GM21367 (cell line): ENCODE measurements at regions not wholly inside any gene's neighbourhood (a gene's known extent, or its start where the extent isn't known, plus 50 kb on each side); places are given as distances from the start of the nearest gene placed in this dataset.

Experiments
- ATAC-seq: cut with Tn5 transposase; IDR thresholded peaks from one replicate; pipeline ENCODE4 v1.9.1; 2021; ENCODE audit not compliant: unreplicated experiment

DNA sequence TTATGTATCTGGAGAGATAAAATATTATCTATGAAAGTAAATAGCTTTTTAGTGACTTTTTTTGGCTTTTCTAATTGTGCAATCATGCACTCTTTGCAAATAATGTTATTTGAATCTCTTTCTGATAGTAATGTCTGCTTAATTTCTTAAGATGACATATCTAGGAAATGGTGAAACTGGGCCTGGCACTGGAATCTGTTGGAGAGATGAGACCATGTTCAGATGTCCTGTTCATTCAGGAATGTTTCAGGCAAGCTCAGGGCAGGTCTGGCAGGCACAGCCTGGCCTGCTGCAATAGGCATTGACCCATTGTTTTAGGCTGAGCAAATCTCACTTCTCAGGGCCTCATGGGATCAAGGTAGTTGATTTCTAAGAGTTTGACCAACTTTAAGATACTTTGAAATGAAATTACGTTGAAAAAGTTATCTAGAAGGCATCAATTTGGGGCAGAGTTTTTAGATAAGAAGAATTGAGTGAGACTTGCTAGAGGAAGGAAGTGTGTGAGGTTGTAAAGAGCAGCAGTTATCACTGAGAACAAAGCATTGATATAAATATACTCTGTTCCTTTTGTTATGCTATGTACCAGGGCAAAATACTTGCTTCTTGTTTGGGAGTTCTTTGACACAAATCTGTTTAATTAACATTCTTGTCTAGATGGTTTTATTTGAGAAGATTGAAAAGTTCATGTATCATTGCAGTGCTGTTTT is 133.0 kb upstream of the LEF1 start:
- no peak for ATAC-seq

DNA sequence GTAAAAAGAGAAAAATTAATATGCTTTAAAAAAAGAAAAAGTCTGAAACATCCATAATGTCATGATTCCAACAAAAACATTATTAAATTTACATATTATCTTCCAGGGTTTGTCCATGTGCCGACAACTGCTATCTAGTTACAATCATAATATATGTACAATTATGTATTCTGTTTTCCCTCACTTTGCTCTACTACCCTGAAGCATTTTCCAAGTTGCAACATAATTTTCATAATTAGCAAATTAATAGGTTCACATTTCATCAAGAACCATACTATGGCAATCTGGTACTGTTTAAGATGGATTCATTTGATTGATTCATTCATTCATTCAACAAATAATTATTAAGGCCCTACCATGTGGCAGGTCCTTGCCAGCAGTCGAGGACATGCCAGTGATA is 128.9 kb upstream of the LEF1 start:
- ATAC-seq, result no peak

DNA sequence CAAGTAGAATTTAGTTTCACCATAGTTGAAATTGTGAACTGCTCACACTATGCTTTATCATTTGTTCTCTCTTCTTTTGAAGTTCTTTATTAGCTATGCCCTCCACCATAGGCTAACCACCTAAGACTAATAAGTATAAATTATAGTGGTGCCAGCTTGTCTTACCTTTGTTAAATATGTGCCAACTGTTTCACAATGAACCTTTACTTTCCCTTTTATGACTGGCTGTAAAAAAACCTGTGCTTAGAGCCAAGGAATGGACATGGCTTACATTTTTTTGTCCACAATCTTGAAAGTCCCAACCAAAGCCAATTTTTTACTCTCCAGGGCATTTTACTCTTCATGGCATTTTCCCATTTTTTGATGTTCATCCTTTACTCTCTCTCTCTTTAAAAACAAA is 123.5 kb upstream of the LEF1 start:
- ATAC-seq, result no peak

DNA sequence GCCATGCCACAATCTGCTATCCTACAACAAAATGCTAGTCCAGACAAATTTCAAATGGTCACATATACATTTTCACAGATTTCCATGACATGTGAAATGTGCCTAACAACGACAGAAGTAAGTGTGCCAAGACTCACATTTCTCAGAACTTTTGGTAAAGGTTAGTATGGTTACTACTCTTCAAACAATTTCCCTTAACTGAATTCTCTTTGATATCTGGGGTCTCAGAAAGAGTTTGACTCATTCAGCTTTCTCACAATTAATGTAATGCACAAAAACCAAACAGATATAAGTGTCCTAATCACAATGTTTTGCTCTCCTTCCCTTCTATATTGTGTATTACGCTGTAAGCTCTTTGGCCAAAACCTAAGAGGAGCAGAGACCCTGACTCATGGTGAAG is 122.4 kb upstream of the LEF1 start:
- no peak for ATAC-seq

DNA sequence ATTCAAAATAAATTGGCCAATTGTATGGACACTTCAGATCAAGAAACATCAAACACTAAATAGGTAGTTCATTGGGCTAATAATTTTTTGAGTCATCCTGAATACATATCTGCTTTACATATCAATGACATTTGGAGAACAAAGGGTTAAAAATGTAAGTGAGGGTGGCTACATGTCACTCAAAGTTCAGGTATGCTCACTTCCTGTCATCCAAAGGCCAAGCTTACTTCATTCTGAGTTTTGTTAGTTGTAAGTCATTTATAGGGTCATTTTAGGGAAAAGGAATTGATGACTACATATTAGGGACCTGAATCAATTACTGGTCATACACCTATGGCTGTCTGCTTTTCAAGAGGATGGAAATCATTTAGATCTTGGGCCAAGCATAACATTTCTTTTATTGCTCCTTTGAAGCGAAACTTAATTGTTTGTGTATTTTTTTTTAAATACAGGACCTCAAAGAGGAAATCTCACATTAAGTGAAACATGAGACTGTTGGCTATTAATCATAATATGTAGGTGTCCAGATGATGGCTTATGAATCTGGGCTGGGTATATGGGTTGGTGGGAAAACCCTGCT is 119.2 kb upstream of the LEF1 start:
- no peak for ATAC-seq

DNA sequence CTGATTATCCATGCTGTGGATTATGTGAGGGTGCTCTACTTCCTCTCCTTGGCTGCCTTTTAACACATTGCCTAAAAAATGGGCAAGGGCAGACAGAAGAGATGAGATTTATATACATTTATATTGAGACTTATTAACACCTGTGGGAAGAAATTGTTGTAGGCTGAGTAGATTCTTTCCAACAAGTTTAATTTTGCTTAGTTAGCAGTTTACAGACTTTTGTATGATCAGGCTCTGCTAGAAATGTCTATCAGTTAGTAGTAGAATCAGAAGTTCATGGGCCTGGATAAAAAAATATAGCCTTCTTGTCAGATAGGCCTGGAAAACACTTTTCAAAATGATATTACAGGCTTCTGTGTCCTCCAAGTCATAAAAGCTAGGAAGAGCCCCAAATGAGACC is 111.3 kb upstream of the LEF1 start:
- ATAC-seq, result no peak

DNA sequence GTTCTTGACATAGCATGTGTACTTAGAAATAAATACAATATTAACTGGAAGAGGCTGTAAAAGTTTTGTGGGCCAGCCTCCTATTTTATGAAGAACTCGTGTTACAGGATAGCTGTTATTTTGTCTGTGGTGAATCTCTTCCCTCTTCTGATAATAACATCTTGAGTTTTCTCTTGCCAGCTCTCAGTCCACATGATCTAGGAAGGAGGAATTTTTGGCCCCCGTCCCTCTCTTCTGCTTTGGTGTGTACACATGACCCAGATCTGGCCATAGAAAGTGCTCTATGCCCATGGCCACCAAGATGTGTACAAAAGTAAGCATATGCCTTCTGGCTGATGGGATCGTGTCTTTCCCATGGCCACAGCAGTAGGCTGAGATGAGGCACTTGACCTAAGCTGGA is 108.0 kb upstream of the LEF1 start:
- ATAC-seq, result no peak

DNA sequence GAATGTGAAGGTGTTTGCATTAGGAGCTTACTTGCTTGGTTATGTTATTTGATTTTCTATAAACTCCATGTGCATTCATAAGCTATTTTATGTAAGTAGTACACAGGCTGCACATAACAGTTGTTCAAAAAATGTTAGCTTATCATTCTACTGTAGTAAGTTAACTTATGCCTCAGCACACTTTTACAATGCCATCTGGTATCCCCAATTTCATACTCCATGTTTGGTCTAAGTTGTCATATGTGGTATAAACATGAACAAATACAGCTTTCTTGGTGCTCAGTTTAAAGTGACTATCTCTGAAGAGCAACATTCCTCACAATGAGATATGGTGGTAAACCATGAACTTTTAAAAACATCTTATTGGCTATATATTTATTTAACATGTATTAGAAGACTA is 104.3 kb upstream of the LEF1 start:
- ATAC-seq, result no peak

DNA sequence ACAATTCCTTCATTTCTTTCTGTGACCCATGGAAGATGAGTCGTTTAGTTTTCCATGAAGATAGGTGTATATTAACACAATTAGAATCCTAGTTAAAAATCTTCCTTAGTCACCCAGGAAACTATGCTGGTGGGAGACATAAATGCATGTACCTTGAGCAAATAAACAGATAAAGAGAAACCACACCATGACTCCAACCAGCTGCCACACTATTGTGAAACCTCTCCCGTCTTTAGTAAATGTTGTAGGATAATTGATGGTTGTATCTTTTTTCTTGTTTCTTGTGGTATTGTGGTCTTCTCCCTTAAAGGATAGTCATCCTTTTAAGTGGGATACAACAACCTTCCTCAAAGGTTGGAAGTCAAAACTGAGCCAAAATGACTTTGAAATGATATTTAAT is 103.8 kb upstream of the LEF1 start:
- no peak for ATAC-seq

DNA sequence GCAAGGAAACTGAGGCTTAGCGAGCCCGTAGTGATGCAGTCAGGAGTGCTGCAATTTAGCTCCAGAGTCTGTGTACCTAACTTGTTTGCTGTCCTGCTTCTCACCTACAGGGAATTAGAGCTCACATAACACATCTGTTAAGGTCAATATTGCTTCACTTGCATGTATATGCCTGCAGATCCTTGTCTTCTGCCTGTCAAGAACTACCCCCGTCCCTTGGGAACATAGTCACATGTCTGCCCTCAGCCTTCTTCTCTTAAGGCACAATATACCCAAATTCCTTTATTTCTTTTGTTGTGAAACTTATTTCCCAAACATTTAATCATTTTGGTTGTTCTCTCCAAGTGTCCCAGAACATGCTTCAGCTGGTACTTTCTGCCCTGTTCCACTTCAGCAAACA is 103.3 kb upstream of the LEF1 start:
- ATAC-seq, result no peak

DNA sequence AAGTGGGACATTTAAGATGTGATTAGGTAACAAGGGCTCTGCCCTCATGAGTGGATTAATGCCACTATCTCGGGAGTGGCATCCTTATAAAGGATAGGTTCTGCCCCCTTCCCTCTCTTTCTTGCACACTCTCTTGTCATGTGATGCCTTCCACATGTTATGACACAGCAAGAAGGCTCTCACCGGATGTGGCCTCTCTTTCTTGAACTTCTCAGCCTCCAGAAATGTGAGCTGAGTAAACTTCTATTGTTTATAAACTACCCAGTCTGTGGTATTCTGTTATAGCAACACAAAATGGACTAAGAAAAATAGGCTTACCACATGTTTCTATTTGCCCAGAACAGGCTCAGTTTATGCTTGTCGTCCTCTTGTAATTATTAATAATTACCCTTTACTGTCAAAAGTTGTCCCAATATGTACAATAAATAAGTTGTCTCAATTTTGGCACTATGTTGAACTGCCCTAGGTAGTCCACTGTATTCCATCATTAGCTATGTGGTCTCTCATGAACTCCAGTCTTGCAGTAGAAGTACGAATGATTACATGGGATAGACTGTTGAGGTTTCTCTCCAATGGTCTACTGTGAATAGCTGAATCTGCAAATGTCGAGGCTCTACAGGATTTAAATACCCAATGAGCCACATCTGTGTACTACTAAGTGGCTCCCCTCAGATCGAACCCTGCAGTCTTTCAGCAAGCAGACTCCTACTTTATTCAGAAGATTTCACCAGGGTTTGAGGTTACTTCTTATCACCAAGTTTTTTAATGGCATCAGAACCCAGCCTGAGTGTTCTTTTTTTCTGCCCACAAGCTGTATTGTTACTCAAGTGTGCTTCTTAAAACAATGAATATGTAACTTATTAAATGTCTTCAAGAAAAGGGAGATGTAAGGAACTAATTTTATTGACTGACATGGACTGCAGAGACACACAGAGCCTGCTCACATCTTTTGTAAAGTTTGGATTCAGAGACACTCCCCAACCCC is 102.0 kb upstream of the LEF1 start:
- ATAC-seq, result no peak

DNA sequence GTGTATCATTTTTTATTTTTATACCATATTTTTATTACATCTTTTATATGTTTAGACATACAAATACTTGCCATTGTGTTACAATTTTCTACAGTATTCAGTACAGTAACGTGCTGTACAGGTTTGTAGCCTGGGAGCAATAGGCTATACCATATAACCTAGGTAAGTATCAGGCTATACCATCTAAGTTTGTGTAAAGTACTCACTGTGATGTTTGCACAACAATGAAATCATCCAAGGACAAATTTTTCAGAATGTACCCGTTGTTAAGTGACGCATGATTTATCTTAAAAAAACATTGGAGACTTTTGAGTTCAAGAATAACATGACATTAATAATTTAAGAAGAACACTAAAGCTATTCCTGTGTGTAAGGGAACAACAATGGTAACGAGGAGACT is 96.0 kb upstream of the LEF1 start:
- ATAC-seq, result no peak

DNA sequence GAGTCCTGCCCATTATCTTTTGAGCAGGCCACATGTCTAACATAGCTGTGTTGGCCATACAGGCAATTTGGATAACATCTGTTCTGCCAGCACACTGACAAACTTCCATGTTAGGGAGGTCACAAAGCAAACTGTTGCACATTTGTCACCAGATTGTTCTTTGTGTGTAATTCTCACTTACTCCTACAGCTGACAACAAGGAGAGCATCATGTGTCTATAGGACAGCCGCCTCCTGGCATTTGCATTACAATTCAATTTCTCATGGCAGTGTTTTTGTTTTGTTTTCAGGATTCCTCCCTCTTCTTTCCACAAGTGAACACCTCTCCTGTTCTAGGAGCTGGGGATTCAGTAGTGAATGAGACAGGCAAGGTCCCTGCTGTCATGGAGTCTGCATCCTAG is 94.3 kb upstream of the LEF1 start:
- no peak for ATAC-seq

DNA sequence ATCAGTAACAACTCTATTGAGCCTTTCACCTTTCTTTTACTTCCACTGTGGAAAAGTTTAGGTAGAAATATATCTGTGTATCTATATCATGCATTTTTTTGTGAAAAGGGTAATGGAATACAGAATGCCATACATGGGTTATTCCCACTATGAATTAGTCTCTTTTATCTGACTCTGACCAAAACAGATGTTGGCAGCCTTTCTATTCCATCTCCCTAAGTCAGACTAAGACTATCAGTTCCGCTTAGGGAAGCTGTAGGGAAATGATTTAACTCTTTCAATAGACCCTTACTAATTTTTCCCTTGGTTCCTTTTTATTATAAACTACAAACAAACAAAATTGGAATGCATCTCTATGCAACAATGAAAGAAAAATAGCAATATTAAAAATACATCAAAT is 92.3 kb upstream of the LEF1 start:
- ATAC-seq, result no peak

DNA sequence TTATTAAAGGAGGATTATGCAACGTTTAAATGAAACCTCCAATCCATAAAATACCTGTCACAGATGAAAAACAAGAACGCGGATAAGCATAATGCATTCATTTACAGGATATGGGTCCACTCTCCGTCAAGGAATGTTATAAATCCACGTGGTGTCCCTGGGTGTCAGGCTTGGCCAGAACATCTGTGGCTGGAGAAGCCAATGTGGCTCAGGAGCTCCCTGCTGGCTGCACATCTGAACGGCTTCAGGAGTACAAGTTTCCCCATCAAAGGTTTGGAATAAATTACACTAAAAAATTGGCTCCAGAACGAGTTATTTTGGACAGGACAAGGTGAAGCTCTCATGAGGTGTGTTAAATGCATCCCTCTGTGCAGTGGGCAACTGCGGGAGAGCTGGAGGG is 87.8 kb upstream of the LEF1 start:
- ATAC-seq, result no peak

DNA sequence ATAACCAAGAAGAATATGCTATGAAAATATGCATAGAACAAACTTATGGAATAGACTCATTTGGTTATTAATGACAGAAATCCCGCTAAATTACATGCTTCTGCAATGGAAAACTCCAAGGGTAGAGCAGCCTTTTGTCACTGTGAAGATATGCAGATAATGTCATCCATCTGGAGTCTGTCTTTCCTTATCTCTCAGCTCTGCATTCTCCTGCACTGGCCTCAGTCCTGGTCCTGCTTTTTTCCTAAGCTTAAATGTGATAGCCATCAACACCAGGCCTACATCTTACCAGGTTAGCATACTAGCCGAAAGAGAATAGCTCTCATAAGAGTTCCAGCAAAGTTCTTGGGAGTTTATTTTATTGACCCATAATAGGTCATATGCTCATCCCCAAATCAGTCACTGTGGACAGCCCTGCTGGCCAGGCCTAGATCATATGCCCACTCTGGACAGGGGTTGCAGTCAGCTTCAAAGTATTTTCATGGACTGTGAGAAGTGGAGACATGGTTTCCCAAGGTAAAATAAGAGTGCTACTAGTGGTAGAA is 86.5 kb upstream of the LEF1 start:
- ATAC-seq, result no peak

DNA sequence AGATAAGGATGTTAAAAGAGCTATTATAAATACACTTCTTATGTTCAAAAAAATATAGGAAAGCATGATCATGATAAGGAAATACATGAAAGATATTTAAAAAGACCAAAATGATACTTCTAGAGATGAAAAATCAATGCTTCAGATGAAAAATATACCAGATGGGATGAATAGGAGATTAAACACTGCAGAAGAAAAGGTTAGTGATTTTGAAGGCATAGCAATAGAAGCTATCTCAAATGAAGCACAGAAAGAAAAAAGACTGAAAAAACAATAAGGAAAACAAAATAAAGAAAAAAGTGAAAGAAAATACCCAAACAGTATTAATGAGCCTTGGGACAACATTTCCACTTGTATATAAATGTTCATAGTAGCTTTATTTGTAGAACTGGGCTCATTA is 80.7 kb upstream of the LEF1 start:
- ATAC-seq, result no peak

DNA sequence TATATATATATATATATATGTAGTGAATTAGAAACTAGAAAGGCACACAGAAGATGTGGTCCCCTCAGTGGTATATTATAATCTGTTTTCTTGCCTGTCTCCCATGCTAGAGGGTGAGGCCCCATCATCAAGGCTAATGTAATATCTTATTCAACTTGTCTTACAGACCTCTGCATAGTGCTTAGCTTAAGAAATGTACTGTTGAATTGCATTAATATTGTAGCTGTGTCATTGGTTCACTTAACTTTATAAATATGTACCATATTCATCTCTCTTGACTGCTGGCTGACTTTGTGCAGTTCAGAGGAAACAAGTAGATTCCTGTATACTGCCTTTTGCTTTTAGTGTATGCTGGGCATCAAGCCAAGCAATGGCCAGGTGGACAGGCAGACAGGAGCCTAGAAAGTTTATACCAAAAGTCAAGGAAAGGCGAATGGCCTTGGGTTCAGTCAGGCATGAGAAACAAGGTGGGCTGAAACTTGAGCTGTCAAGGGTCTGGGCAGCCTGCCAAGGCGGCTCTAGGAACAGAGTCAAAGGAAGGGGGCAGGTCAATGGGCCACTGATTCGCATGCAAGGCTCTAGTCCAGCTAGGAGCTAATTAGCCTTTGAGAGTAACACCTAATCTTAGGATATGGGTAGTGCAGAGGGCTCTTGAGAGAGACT is 78.8 kb upstream of the LEF1 start:
- ATAC-seq, result no peak

DNA sequence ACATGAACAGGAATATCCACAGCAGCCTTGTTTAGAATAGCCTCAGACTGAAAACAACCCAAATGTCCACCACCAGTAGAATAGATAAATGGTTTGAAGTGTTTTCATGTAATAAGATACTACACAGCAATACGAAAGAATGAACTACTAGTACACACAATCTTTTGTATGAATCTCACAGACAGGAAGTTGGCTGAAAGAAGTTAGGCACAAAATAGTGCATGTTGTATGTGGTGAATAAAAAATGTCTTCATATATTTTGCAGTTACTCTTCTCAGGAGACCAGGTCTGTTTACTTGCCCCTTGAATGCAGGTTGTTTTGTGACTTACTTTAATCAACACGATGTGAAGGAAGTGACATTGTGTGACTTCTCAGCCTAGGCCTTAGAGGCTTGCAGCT is 75.9 kb upstream of the LEF1 start:
- no peak for ATAC-seq

DNA sequence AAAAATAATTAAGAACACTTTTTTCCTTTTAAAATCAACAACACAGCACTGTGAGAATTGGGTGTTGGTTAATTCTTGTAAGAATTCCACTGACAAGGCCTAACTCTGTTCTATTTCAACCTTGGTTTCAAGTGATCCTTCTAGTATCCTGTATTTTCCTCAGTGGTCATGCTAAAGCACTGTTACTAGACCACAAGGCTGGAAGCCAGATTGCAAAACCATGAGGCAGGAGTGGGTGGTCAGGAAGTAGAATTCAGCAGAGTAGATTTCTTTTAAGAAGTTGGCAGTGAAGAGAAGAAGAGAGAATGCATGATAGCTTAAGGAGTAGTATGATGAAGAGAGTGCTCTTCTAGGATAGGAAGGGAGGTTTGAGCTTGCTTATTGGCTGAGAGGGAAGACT is 71.6 kb upstream of the LEF1 start:
- no peak for ATAC-seq

DNA sequence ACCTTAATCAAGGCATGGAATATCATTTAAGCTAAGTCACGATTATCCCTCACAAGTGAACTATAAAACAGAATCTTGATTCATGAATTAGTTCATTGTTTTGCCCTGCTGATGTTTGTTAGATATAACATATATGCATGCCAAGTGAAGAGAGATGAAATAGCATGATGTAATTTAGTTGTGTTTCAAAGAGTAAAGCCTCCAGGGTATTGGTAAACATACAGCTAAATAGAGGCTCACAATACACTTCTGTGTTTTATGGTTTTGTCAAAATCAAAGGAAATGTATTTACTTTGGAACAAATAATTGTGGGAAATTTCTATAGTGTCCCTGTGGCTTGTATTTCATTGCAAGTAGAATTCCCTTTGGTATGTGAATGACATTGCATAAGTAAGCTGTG is 69.0 kb upstream of the LEF1 start:
- no peak for ATAC-seq
